ENCODE measurements at regions not wholly inside any gene's neighbourhood (a gene's known extent, or its start where the extent isn't known, plus 50 kb on each side); places are given as distances from the start of the nearest gene placed in this dataset.

DNA sequence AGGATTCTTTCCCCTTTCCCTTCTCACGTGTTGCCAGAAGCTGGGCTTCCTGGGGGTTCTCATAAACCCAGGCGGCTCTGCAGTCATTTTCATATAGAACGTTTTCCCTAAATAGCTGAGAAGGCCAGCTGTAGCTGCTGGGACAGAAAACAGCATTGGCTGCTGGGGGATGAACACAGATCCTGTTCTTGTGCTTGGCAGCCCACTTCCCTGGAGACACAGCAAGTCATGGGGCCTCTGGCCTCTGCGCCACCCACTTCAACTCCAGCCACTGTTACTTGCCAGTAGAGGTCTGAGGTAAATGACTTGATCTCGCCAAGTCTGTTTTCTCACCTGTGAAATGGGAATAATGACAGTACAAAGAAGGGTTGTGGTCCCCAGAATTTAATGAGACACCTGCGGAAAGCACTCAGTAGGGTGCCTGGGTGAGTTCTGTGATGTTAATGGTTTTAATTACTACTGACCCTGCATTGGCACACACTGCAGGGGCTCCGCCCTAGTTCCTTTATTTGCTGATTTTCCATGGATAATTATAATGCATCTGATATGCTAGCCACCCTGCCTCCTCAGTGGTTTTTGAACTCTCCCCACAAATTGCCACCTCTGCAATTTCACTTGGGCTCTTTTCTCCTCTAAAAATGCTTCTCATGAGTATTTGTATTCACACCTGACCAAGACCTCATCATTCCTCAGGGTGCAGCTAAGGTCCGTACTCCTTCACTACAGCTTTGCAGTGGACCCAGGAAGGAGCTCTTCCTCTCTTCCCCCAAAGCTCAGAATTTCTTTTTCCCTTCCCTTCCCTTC is 274.7 kb downstream of the RPLP1 start:
- Histone ChIP-seq H2AK5ac (ENCODE audit: low read depth, low read length) (no peak overlapping the region), H4K8ac (ENCODE audit: low read depth in 2 of 2, low read length in 2 of 2) (no peak overlapping the region), H3K9me3 (ENCODE audit: control insufficient read depth, insufficient read depth, low read length) (no peaks in the 10 kb centered on the region), H3K27ac (ENCODE audit: insufficient read depth, low read length) (no peak overlapping the region), H3K4me1 (ENCODE audit: control insufficient read depth, insufficient read depth, low read length) (no peaks in the 10 kb centered on the region), H2BK5ac (ENCODE audit: low read depth, low read length, poor library complexity, severe bottlenecking) (no peak overlapping the region), H3K23ac (ENCODE audit: low read depth, low read length) (no peak overlapping the region), H4K5ac (ENCODE audit: low read depth, low read length) (no peak overlapping the region), H3K9ac (ENCODE audit: low read depth, low read length) (no peak overlapping the region), H3K36me3 (ENCODE audit: control insufficient read depth, insufficient read depth, low read length) (no peaks in the 10 kb centered on the region), H3K4me2 (ENCODE audit: low read depth, low read length) (no peak overlapping the region), H2AFZ (replicated peaks; ENCODE audit: low read length, poor library complexity) (no peak overlapping the region), H3K56ac (ENCODE audit: extremely low read depth, insufficient read depth, low read length) (no peak overlapping the region), H3K4ac (ENCODE audit: low read depth, low read length) (no peak overlapping the region), H3K9me1 (ENCODE audit: insufficient read depth, low read length) (no peaks in the 10 kb centered on the region), H3K79me1 (ENCODE audit: low read depth in 1 of 2, low read length in 2 of 2) (no peaks in the 10 kb centered on the region), H3K14ac (replicated peaks; ENCODE audit: low read depth, low read length) (no peak overlapping the region), H4K91ac (ENCODE audit: insufficient read depth, low read depth, low read length) (no peak overlapping the region), H3K27me3 (ENCODE audit: control insufficient read depth, insufficient read depth, low read length) (peaks cover 56% of the 10 kb centered on the region), H2AK9ac (replicated peaks; ENCODE audit: low read depth, low read length, poor library complexity) (no peak overlapping the region), H2BK15ac (ENCODE audit: low read depth, low read length) (no peak overlapping the region), H4K20me1 (ENCODE audit: insufficient read depth, low read length) (no peaks in the 10 kb centered on the region), H2BK20ac (ENCODE audit: low read depth, low read length) (no peak overlapping the region), H3K18ac (ENCODE audit: low read depth, low read length) (no peak overlapping the region), H2BK120ac (ENCODE audit: low read depth, low read length) (no peak overlapping the region), H3K4me3 (ENCODE audit: insufficient read depth, low read depth, low read length) (no peak overlapping the region)
- dilution Hi-C loops (cut with HindIII; ENCODE audit: low sequenced_read_pairs, unreplicated experiment), result no loop called here
- intact Hi-C loops (cut with micrococcal nuclease), result loop anchor here (2.0 to 5.0 kb wide), 2 partner anchors 205 to 740 kb away; no protein-coding TSS in a partner anchor
- ATAC-seq (ENCODE audit: low read depth), result no peak
- WGBS, 2 experiments (ENCODE audit: extremely low coverage in 2 of 2, insufficient read length in 1 of 2), result no CpG with 5 or more reads among the region's 8 CpGs
- no TSS peak for BruUV-seq (replicated peaks)
- no peak for DNase-seq
- ChIA-PET CTCF (no interaction called here), POLR2A (ENCODE audit: unreplicated experiment) (no interaction called here)
- TF ChIP-seq RFX5 (IDR thresholded peaks at IDR 0.05; ENCODE audit: low read depth, low read length) (no peak), NFE2L2 (IDR thresholded peaks at IDR 0.05; ENCODE audit: low read depth, low read length) (no peak), MAFK (IDR thresholded peaks at IDR 0.05; ENCODE audit: low read depth, low read length) (0 out of 2 replicates have a peak, but pooled peaks have one; percentile 9)
- in situ Hi-C loops (cut with MboI; ENCODE audit: low sequenced_read_pairs), result loop anchor here (10.0 kb wide), 1 partner anchor 757 kb away; no protein-coding TSS in a partner anchor
